Fibroblast of skin of left quadriceps (primary cell): ENCODE measurements at regions not wholly inside any gene's neighbourhood (a gene's known extent, or its start where the extent isn't known, plus 50 kb on each side); places are given as distances from the start of the nearest gene placed in this dataset.

Experiments used
- DNase-seq, 2 experiments: peaks; one replicate each; pipeline ENCODE4 v3.0.0-alpha.2; 2013; ENCODE audit warnings: low read depth in 2 of 2

DNA sequence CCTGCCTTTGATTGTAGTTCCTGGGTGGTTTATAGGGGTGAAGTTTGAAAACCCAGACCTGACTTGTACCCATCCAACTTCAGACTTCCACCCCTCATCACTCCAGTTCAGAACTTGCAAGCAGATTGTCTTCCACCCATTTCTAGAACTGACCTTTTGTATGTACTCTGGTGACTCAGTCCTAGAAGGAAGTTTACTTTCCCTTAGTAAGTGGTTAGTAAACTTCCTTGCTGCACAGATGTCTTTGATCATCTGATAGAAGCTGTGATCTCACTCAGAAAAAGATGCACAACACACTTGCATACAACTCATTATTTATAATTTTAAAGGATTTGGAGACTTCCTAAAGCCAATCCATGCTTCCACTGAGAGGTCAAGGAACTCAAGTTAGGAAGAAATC lies 368.0 kb downstream of the MFSD1 start:
- peak; percentile 54 for DNase-seq

DNA sequence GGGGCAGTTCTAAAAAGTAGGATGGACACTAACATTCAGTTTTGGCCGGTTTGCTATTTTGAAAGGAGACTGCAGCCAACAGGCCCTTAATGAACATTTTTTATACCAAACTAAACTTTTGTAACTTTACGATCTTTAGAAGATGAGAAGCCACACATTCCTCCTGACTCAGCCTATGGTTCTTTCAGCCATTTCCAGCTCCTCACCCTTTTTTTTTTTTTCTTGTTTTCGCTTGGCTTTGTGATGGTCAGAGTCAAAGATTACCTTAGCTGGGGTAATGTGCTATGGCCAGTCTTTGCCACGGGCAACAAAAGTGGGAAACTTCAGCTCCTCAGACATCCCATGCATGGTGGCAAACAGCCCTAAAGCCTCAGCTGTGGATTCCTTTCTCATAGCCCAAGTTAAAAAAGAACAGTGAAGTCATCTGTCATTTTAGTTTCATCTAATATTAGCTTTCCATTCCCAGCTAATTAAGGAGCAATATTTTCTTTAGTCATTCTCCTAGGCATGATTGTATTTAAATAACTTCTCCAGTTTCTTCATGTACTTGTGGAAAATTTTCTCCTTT lies 368.7 kb downstream of the MFSD1 start:
- DNase-seq, result peak; percentile 32 to 36

DNA sequence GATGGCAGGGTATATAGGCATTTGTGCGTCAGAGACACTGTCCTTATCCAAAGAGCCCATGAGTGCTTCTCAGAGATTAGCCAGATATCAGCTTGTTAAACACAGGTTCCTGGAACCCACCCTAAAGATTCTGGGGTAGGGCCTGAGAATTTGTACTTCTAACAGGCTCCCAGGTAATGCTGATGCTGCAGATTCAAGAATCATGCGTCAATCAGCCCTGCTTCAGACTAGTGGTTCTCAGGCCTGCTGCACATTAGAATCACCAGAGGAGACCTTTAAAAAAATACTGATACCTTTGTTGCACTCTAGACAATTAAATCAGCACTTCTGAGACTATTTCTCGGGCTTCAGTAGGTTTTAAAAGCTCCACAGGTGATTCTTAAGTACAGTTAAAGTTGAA lies 369.5 kb downstream of the MFSD1 start:
- no peak for DNase-seq

DNA sequence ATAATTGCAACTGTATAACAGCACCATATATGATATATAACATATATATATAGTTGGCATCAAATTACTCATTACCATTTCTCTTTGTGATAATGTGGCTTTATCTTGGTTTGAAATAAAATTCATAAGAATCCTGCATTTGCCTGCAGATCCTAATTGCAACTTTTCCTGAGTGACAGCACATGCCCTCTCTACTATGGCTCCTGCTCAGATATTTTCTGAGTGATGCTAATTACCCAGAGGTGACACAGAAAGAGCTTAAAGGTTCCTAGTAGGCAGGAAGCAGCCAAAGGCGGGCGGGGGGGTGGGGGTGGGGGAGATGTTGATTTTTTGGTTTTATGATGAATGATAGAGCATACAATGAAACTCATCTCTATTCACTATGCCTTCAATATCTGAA lies 370.6 kb downstream of the MFSD1 start:
- DNase-seq, result no peak

DNA sequence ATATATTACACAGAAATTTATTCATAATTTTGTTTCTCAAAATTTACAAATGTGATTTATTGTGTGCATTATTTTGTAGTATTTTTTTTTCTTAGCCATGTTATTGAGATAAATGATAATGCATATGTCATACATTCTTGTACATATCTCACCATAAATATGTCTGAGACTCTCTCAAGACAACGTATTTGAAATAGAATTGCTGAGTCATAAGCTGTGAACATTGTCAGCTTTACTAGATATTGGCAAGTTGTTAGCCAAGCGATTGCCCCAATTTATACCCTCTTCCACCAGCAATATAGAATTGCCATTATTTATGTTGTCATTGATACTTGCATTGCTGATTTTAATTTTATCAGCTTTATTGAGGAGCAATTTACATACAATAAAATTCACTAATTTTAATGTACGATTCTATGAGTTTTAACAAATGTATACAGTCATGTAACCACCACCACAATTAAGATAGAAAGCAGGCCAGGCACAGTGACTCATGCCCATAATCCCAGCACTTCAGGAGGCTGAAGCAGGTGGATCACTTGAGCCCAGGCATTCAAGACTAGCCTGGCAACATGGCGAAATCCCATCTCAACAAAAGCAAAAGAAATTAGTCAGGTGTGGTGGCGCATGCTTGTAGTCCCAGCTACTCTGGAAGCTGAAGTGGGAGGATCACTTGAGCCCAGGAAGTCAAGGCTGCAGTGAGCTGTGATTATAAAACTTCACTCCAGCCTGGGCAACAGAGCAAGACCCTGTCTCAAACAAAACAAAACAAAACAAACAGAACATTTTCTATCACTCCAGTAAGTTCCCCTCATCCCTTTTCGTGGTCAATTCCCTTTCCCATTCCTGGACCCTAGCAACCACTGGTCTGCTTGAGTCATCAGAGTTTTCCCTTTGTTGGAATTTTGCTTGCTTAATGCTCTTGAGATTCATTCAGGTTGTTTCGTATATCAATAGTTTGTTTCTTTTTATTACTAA lies 373.1 kb downstream of the MFSD1 start:
- no peak for DNase-seq

DNA sequence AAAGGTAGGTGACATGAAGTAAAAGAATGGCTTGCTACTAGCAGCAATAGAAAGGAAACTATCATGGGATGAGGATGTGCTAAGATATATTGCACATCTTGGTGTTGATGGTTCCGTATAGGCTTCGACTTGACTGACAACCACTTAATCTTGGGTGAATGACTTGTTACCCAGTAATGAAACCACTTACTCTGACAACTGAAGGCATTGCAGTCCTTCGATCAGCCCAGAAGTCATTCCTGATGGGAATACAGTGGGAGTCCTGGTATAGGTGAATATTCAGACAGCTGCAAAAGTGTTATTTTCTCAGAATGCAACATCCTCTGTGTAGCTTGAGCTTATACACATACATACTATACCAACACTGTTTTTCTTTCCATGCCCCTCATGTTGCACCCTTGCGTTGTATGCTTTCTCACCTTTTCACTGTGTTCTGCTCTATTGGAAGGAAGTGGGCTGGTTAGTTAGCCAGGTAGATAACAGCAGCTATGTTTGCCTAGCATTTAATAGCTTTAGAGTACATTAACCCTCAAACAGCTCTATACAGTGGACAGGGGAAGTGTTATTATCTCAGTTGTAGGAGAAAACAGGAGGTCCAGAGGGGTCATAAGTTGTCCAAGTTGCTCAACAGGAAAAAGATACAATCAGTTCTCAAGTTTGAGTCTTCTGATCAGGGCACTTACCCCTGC lies 376.5 kb downstream of the MFSD1 start:
- no peak for DNase-seq

DNA sequence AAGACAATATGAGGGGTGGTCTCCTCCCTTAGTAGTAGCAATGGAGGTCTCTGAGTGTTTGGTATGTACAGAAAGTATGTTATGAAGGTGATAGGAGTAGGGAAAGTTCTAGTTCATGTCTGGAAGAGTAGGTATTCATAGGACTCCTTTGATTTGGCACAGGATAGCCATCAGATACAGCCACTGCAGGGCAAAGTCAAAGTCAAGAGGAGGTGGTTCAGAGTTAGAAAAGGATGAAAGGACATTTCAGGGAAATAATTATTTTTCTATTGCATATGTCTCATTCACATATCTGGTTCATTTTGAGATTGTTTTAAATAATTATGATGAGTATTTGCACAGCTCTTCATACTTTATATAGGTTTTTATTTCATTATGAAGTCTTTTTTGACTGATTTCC lies 381.1 kb downstream of the MFSD1 start:
- no peak for DNase-seq

DNA sequence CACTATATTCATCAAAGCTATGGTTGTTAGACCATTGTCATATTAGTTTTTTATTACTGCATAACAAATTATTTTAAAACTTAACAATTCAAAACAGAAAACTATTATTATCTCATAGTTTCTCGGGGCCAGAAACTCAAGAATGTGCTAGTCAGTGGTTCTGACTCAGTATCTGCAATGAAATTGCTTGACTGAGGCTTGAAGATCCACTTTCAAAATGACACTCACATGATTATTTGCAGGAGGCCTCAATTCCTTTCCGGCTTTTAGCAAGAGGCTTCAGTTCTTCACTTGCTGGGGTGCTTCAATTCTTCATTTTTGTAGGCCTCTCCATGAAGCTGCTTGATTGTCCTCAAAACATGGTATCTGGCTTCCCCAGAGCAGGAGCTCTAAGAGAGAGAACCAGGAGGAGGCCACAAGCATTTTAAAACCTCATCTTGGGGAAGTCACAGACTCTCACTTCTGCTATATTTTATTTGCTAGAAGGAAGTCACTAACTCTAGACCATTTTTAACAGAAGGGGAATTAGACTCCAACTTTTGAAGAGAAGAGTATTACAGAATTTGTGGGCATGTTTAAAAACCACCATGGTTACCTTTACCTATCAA lies 383.7 kb downstream of the MFSD1 start:
- DNase-seq, result no peak

DNA sequence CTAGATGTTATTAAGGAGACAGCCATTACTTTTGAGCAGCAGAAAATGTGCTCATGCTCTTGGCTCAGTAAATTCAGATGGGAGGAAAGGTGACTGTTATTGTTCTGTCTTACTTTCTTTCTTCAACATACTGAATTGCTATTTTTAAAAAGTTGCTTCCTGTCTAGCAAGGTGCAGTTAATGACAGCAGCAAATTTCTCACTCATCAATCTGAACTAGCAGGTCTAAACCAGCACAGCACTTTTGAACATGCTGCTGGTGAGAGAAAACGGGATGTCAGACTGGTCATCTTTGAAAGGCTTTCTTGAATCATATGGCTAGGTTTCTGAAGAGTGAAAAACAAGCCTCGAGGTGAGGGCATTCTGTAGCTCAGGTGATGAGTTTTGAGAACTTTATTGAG lies 384.7 kb downstream of the MFSD1 start:
- no peak for DNase-seq

DNA sequence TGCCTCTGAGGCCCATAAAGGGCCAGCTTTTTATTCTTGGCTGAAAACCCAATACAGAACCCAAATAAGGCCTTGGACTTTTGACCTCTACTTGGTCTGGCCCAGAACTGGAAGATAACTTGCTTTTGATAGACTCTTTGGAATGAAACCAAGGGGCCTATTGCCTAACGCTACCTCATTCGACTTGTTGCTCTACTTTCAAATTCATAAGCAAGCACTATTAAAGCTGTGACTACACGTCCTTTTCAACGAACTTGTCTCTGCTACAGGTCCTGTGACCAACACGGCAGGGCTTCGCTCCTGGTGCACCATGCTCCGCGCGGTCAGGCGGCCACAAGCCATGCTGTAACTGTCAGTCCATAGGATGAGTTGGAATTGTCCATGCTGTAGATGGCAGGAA lies 385.4 kb downstream of the MFSD1 start:
- DNase-seq, result no peak

DNA sequence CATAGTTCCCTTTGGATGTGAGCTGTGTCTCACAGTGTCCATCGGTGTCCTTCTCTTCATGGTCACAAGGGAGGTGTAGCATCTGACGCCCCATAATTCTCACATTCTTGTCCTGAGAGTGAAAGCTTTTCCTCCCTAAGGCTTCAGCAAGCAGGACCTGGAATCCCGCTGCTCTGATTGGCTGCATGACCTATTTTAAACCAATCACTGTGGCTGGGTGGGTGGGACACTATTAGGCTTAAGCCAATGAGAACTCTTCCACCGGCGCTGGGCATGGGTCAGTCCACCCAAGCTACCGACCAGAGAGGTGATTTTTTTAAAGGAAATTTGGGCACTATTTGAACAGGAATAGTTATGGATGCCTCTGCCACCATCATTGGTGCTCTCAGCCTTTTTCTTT lies 385.9 kb downstream of the MFSD1 start:
- DNase-seq, result no peak

DNA sequence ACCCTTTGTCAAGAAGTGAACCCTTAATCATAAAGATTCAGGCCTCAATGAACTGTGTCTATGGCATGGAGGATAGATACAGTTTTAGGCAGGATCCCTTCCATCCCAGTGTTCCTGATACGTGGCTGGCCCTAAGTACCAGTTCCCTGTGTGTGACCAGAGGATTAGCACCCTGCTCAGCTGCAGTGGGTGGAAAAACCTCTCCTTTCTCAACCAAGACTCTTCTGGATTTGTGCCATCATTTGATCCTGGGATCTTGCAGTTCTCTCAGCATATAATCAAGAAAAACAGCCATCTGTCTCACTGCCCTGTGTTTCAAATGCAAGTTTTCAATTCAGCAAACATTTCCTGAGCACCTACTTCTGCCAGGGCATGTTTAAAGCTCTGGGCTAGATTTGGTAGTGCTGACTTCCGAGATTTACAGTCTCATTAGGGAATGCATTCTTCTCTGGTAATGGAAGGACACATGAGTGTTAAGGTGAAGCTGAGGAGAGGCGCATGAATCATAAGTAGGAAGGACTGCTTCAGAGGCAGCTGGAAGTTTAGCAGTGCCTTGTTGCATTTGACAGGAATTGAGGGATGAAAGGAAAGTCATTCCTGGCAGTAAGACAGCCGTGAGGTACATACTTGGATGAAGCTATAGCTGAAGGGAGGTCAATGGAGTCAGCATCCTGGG lies 388.3 kb downstream of the MFSD1 start:
- peak; percentile 60 to 71 for DNase-seq

DNA sequence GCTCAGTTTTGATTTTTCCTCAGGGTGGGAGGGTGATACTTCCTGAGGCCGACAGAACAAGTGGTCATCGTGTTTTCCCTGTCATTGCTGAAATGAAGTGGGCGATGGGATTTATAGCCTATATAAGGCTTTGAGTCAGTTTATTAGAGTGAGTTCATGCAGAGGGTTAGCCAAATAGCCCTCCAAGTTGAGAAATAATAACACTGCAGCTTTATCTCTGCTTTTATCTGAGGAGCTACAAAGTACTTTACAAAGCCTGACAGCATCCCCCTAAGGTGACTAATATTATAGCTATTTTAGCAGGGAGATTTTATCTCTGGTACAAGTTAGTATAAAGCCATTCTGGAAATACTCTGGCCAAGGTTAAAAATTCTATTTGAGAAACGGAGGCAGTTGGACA lies 389.6 kb downstream of the MFSD1 start:
- DNase-seq, result peak; percentile 60 to 65

DNA sequence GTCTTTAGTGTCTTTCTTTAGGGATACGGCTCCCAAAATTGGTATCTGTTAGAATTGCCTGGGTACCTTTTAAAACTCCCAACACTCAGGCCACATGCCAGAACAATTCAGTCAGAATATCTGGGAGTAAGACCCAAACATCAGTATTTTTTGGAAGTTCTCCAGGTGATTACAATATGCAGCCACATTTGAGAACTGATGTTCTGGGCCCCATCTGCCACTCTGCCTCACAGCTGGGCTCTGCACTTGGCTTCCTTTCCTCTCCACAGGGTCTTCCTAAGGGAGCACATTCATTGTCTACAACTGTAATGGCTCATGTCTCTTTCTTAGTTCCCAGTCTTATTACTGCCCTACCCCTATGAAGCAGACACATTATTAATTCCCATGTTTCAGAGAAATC lies 394.5 kb downstream of the MFSD1 start:
- peak; percentile 8 to 17 for DNase-seq

DNA sequence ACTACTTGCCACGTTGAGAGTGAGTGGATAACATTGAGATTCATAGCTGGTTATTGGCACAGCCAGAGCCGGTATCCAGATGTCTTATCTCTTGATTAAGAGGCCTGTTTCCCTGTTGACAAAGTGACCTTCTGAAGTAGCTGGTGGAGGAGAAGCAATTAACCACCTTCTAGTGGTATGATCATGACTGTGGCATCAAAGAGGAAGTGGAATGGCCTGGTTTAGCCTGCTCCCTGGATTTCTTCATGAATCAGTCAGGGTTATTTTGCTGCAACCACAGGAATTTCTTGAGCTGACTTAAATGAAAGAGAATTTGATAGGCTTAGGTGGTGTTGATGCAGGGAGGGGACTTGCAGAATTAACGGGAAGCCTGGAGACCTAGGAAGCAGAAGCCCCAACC lies 398.3 kb downstream of the MFSD1 start:
- DNase-seq, result peak; percentile 66 to 70

DNA sequence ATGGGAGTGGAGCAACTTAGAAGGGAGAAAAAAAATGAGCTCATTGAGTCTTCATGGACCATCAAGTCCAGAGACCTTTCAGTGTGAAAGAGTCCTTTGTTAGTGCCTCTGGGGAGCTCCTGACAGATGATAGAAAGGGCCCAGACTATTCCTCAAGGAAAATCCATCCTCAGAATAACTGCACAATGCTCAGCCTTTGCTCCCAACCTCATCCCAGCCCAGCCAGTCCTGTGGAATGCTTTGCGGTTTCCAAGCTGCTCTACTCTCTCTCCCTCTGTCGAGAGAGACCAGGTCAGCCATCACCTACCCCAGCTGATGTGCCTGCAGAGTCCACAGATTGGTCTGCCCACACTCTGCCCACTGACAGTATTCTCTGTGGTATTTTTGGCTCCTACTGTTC lies 406.2 kb downstream of the MFSD1 start:
- DNase-seq, result no peak

DNA sequence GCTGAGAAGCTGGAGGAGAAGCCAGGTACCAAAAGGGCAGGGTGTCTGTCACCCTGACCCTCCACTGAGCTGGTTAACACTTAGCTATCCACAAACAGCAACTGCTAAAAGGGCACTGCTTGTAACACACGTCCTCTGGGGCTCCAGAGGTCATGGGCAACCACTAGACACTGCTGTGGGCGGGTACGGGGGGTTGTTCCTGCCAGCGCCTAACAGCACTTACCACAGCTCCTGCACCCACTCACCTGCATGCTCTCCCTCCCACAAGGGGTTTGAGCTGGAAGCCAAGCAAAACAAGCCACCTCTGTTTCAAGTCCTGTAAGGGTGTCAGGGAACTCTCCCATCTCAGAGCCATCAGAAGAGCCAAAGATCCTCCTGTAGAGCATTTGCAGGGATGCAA lies 407.6 kb downstream of the MFSD1 start:
- DNase-seq, result no peak

DNA sequence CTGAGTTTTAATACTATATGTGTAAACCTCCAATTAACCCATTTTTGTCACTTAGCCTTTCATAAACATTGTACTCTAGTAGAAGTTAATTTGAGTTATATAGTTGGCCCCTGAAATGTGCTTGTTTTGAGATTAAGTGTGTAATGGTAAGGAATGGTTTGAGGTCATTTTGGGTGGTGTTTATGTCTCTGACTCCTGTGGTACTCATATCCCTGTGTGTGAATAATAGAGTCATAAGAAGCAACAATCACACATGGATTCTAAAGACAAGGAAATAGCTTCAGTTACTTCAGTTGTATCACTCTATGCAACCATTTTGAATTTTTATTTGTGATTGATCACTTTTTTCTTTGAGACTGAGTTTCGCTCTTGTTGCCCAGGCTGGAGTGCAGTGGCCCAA lies 408.5 kb downstream of the MFSD1 start:
- DNase-seq, result no peak

DNA sequence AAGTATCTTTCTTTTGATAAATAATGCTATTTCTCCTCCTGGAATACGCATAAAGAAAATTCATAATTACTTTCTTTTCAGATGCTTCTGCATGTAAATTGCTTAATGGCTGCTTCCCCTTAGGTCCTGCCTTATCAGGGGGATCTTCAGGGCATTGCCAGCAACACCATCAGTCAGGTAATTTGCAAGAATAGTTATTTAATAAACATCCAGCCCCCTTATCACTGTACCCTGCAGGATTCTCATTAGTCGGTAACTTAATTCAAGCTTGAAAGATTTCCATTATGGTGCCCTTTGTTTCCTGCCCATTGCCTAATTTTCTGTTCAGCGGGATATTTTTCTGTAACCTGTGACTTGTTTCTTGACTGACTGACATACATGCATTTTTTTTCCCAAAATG lies 414.5 kb downstream of the MFSD1 start:
- no peak for DNase-seq

DNA sequence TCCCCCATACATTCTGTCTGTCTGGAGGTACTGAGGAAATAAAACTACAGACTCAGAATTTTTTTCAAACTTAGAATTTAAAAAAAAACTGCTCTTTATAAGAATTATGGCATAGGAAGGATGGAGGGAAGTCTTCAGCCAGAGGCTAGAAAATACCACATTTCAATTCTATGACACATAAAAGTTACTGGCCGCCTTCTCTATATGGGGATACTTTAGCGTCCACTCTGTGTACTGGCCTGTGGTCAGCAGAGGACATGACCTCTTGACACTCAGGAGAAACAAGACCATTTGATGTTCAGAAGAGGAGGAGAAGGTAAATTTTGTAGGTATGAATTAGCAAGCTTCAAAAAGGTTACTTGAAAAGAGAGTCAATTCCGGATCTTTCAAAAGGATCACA lies 417.4 kb downstream of the MFSD1 start:
- no peak for DNase-seq

DNA sequence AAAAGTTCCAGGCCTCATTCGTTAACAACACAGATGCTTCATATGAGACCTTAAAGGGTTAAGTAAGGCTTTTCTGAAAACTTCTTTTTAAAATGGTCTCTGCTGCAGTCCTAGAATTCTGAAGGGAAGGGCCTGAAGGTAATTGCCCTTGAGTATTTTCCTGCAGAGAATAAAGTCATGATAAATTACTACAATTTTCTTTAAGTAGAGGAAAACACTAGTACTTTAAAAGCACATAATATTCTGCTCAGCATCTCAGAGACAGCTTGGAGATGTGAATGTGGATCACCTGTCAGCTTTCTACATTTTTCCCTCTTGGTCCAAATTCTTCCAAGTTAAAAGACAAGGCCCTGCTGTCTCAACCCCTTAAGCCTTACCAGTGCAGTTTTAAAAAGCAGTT lies 419.5 kb downstream of the MFSD1 start:
- DNase-seq, result no peak
